GM19238 (cell line): ENCODE measurements at regions not wholly inside any gene's neighbourhood (a gene's known extent, or its start where the extent isn't known, plus 50 kb on each side); places are given as distances from the start of the nearest gene placed in this dataset.

Experiments
- DNase-seq: peaks from one replicate; pipeline ENCODE4 v3.0.0; 2011; ENCODE audit warnings: low spot score; ENCODE audit not compliant: insufficient read length

GRCh38 chr5:33316773-33317172 is 124.0 kb upstream of the TARS1 start:
- DNase-seq, result no peak

DNA sequence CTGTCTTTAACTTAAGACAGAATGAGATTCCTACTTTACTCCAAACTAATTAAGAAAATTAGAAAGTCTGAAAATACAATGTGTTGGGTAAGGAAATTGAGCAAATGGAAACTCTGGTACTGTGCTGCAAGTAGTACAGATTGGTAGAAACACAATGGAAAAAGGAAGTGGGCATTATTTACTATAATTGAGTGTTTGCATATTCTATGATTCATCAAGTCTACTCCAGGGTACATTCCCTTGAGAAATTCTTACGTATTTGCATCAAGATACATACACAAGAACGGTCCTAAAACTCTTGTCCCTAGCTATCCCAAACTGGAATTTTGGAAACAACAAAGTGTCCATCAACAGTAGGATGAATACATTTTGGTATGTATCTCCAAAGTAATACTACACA is 123.5 kb upstream of the TARS1 start:
- no peak for DNase-seq

DNA sequence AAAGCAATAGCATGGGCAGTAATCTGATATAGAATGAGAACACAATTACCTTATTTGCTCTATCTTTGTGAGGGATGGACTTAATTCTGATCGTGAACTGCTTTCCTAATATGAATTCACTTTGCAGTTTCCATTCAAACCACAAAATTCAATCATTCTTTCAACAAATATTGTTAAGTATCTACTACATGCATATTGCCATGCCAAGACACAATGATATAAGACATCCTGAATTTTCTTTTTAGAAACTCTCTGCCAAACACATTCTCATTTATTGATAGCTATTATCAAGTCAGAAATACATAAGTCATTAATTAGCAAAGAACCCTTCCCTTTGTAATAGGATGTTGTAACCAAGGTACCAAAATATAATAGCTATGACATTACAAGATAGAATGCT is 121.6 kb upstream of the TARS1 start:
- no peak for DNase-seq

DNA sequence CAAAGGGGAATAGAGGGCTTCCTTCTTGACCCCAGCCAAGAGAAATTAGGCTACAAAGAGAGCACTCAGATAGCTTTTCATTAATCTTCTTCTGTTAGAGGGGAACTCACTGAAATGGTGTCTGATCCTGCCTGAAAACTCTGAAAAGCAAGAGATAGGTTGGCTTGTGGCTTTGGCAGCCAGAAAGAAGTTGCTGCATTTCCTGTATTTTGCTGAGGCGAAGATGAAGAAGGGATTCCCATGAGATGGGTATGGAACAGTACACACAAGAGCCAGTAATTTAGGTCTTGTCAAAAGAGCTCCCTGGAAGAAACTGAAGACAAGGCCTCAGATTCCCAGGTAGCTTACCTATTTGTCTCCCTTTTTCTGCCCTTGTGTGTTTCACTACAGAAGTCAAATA is 120.9 kb upstream of the TARS1 start:
- DNase-seq, result no peak

GRCh38 chr5:33321026-33321425 is 119.7 kb upstream of the TARS1 start:
- no peak for DNase-seq

DNA sequence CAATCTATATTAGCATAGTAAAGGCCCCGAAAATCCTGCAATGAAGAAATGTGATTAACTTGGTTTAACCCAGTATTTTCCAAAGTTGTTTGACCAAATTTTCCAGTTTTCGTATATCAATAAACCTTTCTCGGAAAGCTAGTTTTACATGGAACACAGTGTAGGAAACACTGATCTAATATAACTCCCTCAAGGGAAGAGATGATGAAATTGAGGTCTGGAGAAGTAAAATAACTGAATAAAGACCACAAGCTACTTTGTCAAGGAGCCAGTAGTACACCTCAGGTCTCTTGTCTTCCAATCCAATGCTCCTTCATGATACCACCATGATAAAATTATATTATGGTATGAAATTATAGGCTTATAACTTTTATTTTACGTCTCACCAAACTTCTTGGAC is 118.1 kb upstream of the TARS1 start:
- no peak for DNase-seq

- DNase-seq, result no peak
These were observed 116.0 kb upstream of the TARS1 start for GRCh38 chr5:33324667-33325307.

- no peak for DNase-seq
These were observed 111.9 kb upstream of the TARS1 start for GRCh38 chr5:33328818-33329217.

DNA sequence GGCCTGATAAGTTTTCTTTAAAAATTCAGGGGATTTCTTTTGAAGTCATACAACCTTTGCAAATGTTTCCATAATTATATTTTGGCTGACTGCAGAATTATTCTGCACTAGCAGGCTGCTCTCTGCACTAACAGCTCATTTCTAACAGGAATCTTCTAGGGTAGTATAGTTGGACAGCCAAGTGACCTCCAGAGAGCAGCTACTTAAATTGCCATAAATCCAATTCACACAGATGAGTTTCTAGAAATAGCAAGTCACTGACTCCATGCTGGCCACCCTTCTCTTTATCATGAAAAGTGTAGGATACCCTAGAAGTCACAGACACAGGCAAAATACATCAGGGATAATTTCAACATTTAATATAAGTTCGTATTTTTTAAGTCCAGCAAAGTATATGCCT is 110.9 kb upstream of the TARS1 start:
- DNase-seq, result no peak

- DNase-seq, result no peak
These were observed 110.3 kb upstream of the TARS1 start for GRCh38 chr5:33330426-33330825.

DNA sequence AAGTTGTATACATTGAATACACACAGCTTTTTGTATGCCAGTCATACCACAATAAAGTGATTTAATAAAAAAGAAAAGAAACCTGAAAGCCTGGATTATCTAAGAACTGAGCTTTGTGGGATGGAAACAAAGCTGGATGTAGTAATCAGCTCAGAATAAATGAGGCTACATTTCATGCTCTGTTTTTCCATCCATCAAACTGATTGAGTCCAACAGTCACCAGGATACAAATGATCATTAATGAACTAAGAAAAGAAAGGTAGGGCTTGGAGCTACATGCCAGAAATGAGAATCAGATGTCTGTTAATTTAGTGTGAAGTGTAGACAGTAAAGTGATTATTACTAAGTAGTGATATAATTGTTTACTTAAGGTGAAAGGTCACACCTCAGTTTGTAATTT is 109.8 kb upstream of the TARS1 start:
- no peak for DNase-seq

GRCh38 chr5:33332804-33333203 is 108.0 kb upstream of the TARS1 start:
- DNase-seq, result no peak

DNA sequence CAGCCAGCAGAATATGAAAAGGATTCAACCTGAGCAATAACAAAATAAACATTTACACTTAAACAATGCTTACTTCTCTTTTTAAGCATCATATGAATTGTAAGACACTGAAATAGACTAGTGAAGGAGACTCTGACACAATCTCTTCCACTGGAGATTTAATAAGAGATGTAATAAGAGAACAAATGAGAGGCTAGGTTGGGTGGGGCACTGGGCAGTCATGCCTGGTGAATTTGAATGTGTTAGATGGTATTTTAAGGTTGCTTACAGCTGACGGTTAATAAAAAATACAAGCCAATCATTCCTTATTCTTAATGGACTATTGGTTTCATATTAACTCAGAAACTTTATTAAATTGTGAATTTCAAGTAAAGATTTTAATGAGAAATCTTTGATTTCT is 105.9 kb upstream of the TARS1 start:
- DNase-seq, result no peak

DNA sequence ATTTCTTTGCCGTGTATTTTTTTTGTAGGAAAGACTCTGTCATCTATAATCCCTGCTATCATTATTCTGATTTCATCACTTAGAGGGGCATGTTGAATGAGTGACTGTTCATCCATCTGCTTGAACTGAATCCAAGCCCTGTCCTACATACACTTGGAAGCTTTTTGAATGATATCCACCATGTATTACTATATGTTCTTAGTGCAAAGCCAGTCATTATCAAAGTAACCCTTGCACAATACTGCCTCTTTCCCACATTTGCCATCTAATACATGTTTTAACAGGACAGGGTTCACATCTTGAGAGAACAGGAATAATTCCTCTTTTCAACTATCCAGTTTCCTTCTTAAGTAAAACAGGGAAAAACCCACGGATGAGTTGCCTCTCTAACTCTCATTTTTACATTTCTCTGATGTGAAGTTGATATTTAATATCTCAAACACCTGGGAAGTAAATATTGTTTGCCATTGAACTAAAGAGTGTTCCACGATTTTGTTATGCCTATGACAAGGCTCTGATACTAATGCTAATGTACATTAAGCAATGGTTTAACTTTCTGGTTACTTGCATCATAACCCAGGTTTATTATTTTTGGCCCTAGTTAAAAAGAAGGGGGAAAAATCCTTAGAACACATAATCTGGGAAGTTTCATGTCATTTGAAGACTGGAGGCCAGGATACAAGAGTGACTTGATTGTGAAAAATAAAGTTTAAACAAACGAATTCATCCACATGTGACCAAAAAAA is 103.7 kb upstream of the TARS1 start:
- DNase-seq, result no peak

DNA sequence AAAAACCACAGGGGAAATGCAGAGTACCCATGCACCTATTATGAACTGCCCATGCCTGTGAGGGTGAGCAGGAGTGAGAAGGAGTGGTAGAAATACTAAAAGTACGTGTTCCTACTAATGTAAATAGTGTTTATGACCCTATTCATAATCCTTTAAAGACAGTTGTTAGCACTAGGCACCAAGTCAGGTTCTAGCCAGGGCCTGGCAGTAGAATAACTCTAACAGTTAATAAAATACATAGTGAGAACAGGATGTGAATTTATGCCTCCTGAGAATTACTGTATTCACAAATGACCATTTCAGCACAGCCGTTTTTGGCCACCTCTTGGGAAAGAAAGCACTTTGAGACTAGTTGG is 103.2 kb upstream of the TARS1 start:
- no peak for DNase-seq

DNA sequence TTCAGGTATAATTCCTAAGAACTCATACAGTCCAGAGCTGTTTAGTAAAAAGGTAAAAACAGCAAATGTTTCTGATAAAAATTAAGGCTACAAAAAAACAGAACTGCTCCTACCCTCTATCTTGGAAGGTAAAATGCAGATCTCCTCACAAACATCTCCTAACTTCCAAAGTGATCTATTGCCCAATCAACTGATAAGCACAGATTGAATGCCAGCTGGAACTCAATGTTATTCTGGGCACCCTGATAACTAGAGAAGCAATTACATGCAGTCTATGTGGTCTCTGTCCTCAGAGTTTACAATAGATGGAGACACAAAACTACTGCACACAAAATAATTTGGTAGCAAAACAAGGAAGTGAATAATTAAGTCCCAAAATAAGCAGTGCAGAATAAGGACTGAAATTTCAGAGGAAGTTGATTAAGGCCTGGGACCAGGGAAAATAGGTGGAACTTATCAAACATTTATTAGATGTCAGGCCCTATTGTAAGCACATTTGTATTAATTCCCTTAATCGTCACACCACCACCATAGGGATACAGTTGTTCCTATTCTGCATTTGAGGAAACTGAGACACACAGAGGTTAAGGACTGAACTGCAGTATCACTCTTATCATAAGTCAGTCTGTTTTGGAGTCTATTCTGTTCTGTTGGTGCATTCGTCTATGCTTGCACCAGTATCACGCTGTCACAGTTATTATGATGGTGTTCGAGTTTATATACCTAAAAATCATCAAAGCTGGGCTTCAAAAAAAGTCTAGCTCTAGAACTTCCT is 102.2 kb upstream of the TARS1 start:
- no peak for DNase-seq

DNA sequence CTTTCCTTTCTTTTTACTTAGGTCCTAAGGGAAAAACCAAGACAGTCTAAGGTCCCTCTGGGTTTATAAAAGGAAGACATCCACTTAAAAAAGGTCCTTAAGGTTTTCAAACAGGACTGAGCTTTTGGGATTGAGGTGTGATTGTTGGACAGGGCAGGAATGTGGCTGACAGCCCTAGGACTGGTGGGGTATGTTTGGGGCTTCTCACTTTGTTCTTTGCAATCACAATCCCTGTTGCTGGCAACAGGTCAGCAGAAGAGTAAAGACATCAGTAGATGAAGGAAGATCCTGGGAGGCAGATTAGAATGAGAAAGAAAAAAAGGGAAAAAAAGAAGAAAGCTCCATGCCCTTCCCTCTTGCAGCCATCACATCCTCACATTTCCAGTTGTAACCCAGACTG is 101.4 kb upstream of the TARS1 start:
- DNase-seq, result no peak

GRCh38 chr5:33340195-33340594 is 100.6 kb upstream of the TARS1 start:
- DNase-seq, result no peak

DNA sequence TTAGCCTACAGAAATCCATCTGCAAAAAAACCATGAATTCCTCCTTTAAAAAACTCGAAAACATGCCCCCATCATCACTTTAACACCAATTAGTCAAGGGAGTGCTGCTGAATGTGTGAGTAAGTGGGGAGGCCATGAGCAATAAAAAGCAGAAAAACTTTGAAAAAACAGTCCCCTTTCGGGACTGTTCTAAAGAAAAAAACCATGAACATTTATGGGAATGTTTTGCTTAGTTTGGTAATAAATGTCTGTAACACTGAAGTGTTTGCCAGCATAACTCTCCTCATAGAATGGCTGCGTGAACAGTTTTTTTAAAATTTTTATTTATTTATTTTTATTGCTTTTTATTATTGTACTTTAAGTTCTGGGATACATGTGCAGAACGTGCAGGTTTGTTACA is 99.4 kb upstream of the TARS1 start:
- DNase-seq, result no peak

- no peak for DNase-seq
These were observed 97.0 kb upstream of the TARS1 start for GRCh38 chr5:33343676-33344327.

DNA sequence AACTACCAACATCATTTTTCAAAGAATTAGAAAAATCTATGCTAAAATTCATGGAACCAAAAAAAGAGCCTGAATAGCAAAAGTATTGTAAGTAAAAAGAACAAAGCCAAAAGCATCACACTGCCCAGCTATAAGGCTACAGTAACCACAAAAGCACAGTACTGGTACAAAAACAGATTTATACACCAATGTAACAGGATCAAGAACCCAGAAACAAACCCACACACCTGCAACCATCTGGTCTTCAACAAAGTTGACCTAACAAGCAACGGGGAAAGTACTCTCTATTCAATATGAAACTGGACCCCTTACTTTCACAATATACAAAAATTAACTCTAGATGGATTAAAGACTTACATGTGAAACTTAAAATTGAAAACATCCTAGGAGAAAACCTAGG is 94.2 kb upstream of the TARS1 start:
- DNase-seq, result no peak

DNA sequence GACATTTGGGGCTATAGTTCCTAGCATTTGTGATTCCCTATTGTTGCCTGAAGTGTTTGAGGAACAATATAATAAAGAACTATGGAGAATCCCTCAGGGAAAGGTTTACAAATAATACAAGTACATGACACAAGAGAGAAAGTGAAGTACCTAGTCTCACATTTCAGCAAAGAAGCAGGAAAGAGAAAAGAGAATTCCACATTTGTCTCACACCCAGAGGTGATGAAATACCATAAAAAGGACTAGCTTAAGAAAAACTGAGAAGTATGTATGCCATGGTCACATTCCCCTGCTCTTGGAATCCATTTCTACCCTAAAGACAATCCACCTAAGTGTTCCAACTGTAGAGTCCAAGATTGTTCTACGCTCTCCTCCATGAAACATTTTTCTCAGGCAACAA is 79.0 kb upstream of the TARS1 start:
- no peak for DNase-seq
